Mononuclear cell (primary cell): ENCODE measurements at regions not wholly inside any gene's neighbourhood (a gene's known extent, or its start where the extent isn't known, plus 50 kb on each side); places are given as distances from the start of the nearest gene placed in this dataset.

Experiments
- H3K27me3 ChIP-seq: 2 replicates; pipeline ENCODE4 v1.6.0; 2011; ENCODE audit warnings: low read length, control low read depth; ENCODE audit not compliant: insufficient read depth
- H3K4me1 ChIP-seq: 2 replicates; pipeline ENCODE4 v1.5.1; 2011; ENCODE audit warnings: mild to moderate bottlenecking, low read length, control low read depth; ENCODE audit not compliant: insufficient read depth
- H3K4me3 ChIP-seq: 2 replicates; pipeline ENCODE4 v1.5.1; 2011; ENCODE audit warnings: mild to moderate bottlenecking, low read length, moderate library complexity
- H3K9me3 ChIP-seq: 2 replicates; pipeline ENCODE4 v1.5.1; 2011; ENCODE audit warnings: low read depth, mild to moderate bottlenecking, control low read depth, low read length

DNA sequence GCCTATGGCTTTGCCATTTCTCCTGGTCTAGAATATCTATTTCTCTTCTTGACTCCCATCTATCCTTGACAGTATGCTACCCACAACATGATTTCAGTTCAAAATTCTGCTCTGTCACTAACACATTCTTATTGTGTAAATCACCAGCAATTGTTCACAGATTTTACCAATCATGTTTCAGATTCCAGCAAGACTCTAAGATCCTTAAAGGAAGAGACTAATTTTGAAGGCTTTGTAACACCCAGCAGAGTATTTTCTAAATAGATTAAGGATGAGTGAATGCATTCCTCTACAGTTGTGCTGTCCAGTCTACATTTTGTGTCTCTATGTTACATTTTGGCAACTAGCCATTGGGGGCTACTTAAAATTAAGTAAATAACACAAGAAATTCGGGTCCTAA is 921.5 kb downstream of the NLGN4Y start:
- Histone ChIP-seq H3K4me1 (no peaks in the 10 kb centered on the region), H3K4me3 (no peak overlapping the region)

DNA sequence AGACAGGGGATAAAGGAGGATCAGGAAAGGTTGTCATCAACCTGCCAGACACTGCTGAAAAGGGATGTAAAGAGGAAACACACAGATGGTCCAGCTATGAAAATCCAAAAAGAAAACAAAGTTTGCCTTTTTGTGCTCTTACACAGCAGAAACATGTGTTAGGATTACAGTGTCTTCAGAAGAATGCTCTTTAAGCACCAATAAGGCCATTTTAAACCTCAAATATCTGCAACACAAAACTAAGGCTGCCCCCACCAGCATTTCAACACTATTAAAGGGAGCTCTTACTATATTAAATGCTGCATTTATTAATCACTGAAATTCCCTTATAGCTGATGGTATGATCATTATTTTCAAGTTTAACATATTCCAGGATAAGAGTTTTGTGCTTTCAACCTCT is 922.5 kb downstream of the NLGN4Y start:
- Histone ChIP-seq H3K9me3 (no peaks in the 10 kb centered on the region), H3K27me3 (no peaks in the 10 kb centered on the region), H3K4me1 (no peaks in the 10 kb centered on the region), H3K4me3 (no peak overlapping the region)

More for the DNA sequence above, 921.5 kb downstream of the NLGN4Y start:
- Histone ChIP-seq H3K27me3 (no peaks in the 10 kb centered on the region), H3K9me3 (no peaks in the 10 kb centered on the region)

DNA sequence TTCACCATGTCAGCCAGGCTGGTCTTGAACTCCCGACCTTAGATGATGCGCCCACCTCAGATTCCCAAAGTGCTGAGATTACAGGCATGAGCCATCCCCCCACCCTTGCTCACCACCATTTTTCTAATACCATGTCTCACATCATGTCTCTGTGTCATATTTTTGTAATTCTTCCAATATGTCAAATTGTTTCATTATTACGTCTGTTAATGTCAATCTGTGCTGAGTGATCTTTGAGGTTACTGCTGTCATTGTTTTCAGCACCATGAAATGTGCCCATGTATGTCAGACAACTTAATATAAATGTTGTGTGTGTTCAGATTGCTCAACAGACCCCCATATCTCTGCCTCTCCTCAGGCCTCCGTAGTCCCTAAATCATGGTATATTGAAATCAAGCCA is 923.6 kb downstream of the NLGN4Y start:
- no peaks in the 10 kb centered on the region for H3K27me3 ChIP-seq
- no peaks in the 10 kb centered on the region for H3K9me3 ChIP-seq
- no peak overlapping the region for H3K4me3 ChIP-seq
- H3K4me1 ChIP-seq: no peaks in the 10 kb centered on the region

DNA sequence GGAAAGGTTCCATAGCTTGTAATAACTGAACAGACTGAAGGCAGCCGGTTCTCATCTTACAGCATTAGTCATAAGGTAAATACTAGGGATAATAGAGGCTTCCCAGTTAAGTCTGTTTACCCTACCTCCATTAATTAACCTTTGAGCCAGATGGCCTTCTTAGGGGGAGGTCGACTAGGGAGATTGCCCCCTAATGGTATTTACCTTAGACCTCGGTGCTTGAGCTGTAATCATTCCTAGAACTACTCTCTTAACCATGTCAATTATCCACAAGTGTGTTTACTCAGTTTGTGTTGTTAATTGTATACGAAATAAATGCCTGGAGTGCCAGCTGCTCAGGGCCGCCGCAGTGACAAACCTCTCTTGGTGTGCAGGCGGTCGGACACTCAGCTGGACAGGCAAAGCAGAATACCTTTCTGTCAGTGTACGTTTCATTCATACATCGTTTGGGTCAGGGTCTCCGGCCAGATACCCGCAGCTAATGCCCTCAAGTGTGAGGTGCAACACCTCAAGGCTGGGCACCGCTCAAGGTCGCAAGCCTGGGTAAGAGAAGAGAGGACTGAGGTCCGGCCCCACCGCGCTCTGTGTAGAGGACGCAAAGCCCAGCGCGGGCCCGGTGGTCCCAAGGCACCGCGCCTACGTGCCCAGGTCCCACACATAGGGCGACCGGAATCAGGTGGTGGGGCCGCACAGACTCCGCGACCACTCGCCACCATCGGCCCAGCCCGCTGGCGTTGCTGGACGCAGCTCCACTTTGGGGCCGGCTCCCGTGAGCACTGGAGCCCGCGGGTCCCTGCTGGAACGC is 931.0 kb downstream of the NLGN4Y start:
- H3K4me3 ChIP-seq: no peak overlapping the region

DNA sequence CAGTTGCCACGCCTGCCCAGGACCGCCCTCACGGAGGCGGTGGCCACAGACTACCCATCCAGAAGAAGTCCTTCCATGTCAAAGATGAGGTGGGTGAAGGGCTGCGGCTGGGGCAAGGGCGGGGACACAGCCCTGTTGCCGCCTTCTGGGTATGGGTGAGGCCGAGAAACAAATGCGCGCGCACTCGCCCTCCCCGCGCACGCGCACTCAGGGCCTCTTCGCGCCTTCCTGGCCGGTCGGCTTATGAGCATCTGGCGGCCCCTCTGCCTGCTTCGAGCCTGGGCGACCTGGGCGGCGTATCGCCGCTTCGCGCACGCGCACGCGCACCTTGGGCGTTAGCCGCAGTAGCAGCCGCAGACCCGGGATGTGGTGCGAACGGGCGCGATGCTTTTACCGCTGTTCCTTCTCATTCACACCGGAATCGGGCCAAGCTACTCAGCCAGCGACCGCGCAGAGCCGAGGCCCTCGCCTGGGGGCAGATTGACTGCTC is 931.7 kb downstream of the NLGN4Y start:
- no peaks in the 10 kb centered on the region for H3K27me3 ChIP-seq
- no peak overlapping the region for H3K4me3 ChIP-seq
- H3K4me1 ChIP-seq: no peaks in the 10 kb centered on the region
- H3K9me3 ChIP-seq: no peaks in the 10 kb centered on the region

More for the DNA sequence above, 931.0 kb downstream of the NLGN4Y start:
- H3K9me3 ChIP-seq: no peaks in the 10 kb centered on the region
- H3K27me3 ChIP-seq: no peaks in the 10 kb centered on the region
- no peaks in the 10 kb centered on the region for H3K4me1 ChIP-seq

DNA sequence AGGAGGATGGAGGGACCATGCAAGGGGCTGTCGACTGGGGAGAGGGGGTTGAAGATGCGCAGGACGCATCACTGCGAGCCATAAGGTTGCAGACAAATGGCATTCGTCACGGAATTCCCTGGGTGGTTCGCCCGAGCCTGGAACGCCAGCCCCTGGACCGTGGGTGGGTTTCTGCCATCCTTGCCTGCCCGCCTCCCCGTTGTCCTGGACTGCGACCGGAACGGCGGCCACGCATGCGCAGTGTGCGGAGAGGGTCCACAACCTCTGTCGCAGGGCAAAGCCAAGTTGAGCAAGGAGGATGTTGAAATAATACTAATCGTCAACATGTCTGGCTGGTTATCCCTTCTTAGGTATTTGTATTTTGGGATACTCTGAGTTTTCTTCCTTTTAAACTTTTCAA is 932.2 kb downstream of the NLGN4Y start:
- H3K9me3 ChIP-seq: no peaks in the 10 kb centered on the region
- no peaks in the 10 kb centered on the region for H3K27me3 ChIP-seq
- no peak overlapping the region for H3K4me3 ChIP-seq
- H3K4me1 ChIP-seq: no peaks in the 10 kb centered on the region

DNA sequence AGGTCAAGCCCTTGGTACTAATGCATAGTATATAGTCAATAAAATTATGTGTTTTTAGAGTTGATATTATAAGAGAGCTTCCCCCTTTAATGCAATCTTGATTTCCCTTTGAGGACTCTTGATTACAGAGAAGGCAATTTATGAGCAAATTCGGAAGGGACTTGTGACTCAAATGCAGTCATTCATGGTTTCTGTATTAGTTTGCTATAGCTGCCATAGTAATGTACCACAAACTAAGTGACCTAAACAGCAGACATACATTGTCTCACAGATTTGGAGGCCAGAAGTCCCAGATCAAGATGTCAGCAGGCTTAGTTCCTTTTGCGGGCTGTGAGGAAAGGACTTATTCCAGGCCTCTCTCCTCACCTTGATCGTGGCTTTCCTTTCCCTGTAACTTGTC is 933.4 kb downstream of the NLGN4Y start:
- H3K27me3 ChIP-seq: no peaks in the 10 kb centered on the region
- H3K9me3 ChIP-seq: no peaks in the 10 kb centered on the region
- no peaks in the 10 kb centered on the region for H3K4me1 ChIP-seq
- no peak overlapping the region for H3K4me3 ChIP-seq

DNA sequence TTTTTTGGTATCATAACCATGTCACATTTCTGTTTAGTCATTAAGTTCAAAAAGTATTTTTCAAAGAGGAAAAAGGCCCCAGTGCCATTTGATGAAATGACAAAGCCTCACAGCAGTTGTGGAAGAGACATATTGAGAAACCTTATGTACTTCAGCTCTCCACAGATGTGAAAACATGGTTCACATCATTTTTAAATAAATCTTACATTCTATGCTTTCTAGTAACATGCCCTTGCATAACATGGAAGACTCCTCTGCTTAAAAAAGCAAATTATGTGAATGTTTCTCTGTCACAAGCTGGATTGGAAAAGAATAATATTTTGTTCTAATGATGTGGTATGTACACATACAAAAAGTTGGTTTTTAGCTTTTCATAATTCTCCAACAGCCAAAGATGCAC is 934.1 kb downstream of the NLGN4Y start:
- H3K4me3 ChIP-seq: no peak overlapping the region
- H3K9me3 ChIP-seq: no peaks in the 10 kb centered on the region
- no peaks in the 10 kb centered on the region for H3K4me1 ChIP-seq
- H3K27me3 ChIP-seq: no peaks in the 10 kb centered on the region

DNA sequence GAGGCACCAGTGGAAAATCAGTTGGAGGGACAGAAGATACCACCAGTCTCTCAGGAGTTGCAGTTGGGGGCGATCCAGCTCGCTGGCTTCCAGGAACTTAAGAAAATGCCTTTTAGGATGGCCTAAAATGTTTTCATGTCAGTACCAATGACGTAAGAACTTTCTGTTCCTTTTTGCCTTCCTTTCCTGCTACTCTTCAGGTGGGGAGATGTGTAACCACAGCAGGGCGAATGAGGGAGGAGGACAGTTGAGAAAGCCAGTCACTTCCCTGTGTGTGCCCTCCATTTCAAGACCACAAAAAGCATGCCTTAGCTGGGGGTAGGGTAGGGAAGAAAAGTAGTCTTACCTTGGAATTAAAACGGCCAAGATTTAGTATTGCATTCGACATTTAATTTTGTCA is 941.6 kb downstream of the NLGN4Y start:
- Histone ChIP-seq H3K9me3 (no peaks in the 10 kb centered on the region), H3K4me1 (no peaks in the 10 kb centered on the region), H3K4me3 (no peak overlapping the region), H3K27me3 (no peaks in the 10 kb centered on the region)

DNA sequence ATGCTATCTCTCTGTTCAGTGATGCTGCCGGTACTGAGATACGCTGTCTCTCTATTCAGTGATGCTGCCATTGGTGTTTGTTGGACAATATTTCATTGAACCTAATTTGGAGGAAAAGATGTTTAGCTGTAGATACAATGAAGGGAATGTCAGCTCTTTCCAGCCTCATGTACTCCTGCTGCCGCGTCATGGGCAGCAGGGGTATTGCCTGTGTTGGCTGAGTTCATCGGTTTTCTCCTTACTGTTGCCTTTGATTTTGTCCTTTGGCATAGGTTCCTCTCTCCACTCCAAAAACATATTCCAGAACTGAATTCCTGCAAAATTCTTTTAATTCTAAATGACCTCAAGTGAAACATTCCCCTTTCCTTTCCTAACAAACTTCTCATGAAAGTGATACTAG is 942.6 kb downstream of the NLGN4Y start:
- no peaks in the 10 kb centered on the region for H3K4me1 ChIP-seq
- H3K9me3 ChIP-seq: no peaks in the 10 kb centered on the region
- H3K27me3 ChIP-seq: no peaks in the 10 kb centered on the region
- H3K4me3 ChIP-seq: no peak overlapping the region

DNA sequence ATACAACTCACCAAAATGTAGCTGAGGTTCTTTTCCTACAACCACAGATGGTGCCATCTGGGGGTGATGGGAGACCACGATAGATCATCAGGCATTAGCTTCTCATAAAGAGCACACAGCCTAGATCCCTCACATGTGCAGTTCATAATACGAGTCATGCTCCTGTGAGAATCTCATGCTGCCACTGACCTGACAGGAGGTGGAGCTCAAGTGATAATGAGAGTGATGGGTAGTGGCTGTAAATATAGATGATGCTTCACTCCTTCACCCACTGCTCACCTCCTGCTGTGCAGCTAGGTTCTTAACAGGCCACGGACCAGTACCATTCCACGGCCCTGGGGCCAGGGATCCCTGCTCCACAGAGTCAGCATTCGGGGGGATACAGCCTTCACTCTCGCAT is 943.8 kb downstream of the NLGN4Y start:
- no peaks in the 10 kb centered on the region for H3K9me3 ChIP-seq
- H3K4me3 ChIP-seq: no peak overlapping the region
- H3K4me1 ChIP-seq: no peaks in the 10 kb centered on the region
- H3K27me3 ChIP-seq: no peaks in the 10 kb centered on the region

DNA sequence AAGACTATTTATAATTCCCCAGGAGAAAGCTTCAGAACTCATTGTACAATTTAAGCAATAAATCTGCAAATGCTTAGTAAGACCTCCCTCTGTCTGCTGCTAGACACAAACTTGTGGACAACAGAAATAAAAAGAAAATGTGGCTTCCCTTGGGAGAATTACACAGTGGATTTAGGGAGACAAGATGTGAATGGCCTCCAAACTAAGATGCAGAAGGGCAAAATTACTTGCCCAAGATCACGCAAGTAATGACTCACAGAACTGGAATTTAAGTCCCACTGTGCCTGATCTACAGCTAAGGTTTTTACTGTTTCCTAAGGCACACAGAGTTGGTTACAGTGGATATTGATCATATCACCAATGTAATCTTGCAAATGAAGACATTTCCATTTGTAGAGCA is 947.0 kb downstream of the NLGN4Y start:
- Histone ChIP-seq H3K4me1 (no peaks in the 10 kb centered on the region), H3K4me3 (no peak overlapping the region), H3K27me3 (no peaks in the 10 kb centered on the region), H3K9me3 (no peaks in the 10 kb centered on the region)

DNA sequence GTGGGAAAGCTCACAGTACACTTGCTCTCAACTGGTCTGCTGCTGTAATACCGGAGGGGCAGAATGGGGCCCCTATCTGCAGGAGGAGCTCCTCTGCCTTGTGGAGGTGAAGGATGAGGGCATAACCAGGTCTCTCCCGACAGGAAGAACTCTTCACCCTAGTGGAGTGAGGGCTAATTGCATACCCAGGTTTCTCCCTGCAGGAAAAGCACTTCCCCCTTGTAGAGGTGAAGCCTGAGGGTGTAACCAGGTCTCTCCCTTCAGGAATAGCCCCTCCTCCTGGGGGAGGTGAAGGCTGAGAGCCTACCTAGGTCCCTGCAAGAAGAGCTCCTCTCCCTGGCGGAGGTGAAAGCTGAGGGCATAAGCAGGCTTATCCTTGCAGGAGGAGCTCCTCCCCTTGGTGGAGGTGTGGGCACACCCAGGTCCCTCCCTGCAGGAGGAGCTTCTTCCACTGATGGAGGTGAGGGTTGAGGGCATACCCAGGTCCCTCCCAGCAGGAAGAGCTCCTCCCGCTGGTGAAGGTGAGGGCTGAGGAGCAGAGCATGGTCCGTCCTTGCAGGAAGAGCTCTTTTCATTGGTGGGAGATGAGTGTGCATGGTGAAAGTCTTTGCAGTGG is 954.1 kb downstream of the NLGN4Y start:
- Histone ChIP-seq H3K4me3 (no peak overlapping the region), H3K4me1 (no peaks in the 10 kb centered on the region), H3K27me3 (no peaks in the 10 kb centered on the region), H3K9me3 (no peaks in the 10 kb centered on the region)

DNA sequence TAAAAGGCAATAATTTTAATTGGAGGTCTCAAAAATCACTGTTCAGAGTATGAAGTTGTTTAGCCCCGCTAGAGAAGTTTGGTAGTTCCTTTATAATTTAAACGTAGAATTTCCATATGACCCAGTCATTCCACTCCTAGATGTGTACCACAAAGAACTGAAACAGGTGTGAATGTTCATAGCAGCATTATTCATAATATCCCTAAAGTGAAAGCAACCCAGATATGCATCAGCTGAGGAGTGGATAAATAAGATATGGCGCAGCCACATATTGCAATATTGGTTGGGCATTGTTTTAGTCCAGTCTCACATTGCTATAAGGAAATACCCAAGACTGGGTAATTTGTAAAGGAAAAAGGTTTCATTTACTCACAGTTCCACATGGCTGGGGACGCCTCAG is 976.2 kb downstream of the NLGN4Y start:
- Histone ChIP-seq H3K4me1 (no peaks in the 10 kb centered on the region), H3K4me3 (no peak overlapping the region), H3K9me3 (no peaks in the 10 kb centered on the region), H3K27me3 (no peaks in the 10 kb centered on the region)

DNA sequence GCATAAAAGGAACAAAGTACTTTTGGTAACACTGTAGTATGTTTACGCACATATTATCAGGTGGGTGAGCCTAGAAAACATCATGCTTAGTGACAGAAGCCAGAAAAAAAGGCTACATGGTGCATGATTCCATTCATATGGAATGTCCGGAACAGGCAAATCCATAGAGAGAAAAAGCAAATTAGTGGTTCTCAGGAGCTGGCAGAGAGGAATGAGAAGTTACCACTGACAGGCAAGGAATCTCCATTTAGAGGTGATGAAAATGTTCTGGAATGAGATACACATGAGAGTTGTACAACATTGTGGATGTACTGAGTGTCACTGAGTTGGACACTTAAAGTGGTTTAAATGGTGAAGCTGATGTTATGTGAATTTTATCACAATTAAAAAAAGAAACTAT is 976.9 kb downstream of the NLGN4Y start:
- Histone ChIP-seq H3K9me3 (no peaks in the 10 kb centered on the region), H3K4me3 (no peak overlapping the region), H3K27me3 (no peaks in the 10 kb centered on the region), H3K4me1 (no peaks in the 10 kb centered on the region)

DNA sequence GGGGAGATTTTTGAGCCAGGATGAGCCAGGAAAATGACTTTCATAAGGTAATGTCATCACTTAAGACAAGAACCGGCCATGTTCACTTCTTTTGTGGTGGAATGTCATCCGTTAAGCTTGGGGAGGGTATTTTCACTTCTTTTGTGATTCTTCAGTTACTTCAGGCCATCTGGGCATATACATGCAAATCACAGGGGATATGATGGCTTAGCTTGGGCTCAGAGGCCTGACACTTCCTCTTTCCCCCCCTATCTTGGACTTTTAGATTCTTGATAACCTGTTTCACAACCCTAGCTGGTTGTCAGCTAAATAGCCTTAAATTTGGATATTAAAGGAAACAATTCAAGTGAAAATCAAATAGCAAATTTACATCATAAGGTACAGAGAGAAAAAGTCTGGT is 986.0 kb downstream of the NLGN4Y start:
- Histone ChIP-seq H3K27me3 (no peaks in the 10 kb centered on the region), H3K9me3 (no peaks in the 10 kb centered on the region), H3K4me1 (no peaks in the 10 kb centered on the region), H3K4me3 (no peak overlapping the region)
